ENCODE measurements at regions not wholly inside any gene's neighbourhood (a gene's known extent, or its start where the extent isn't known, plus 50 kb on each side); places are given as distances from the start of the nearest gene placed in this dataset.

DNA sequence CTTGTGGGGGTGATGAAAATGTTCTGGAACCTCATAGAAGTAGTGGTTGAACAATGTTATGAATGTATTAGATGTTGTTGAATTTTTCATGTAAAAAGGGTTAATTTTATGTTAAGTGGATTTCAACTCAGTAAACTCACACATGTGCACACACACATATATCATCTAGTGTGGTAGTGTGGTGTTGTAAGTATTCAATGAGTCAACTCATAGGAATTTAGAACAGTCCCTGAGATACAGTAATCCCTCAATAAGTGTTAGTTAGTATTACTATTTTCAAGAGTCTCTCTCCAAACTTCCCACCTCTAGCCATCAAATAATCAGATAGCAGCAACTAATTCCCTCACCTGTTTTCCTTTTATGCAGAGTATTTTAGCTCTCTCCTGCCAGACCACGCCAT, 563.1 kb upstream of the JARID2 start:
- TF ChIP-seq, protein P1, sequence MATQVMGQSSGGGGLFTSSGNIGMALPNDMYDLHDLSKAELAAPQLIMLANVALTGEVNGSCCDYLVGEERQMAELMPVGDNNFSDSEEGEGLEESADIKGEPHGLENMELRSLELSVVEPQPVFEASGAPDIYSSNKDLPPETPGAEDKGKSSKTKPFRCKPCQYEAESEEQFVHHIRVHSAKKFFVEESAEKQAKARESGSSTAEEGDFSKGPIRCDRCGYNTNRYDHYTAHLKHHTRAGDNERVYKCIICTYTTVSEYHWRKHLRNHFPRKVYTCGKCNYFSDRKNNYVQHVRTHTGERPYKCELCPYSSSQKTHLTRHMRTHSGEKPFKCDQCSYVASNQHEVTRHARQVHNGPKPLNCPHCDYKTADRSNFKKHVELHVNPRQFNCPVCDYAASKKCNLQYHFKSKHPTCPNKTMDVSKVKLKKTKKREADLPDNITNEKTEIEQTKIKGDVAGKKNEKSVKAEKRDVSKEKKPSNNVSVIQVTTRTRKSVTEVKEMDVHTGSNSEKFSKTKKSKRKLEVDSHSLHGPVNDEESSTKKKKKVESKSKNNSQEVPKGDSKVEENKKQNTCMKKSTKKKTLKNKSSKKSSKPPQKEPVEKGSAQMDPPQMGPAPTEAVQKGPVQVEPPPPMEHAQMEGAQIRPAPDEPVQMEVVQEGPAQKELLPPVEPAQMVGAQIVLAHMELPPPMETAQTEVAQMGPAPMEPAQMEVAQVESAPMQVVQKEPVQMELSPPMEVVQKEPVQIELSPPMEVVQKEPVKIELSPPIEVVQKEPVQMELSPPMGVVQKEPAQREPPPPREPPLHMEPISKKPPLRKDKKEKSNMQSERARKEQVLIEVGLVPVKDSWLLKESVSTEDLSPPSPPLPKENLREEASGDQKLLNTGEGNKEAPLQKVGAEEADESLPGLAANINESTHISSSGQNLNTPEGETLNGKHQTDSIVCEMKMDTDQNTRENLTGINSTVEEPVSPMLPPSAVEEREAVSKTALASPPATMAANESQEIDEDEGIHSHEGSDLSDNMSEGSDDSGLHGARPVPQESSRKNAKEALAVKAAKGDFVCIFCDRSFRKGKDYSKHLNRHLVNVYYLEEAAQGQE (IDR thresholded peaks at IDR 0.05; ENCODE audit: insufficient read depth in 1 of 2, low read depth in 2 of 2, low read length in 2 of 2) = no peak
- no peak for TF ChIP-seq POLR2AphosphoS5 (IDR thresholded peaks at IDR 0.05; ENCODE audit: low read depth, low read length)
- no peak for TF ChIP-seq TAF1 (IDR thresholded peaks at IDR 0.05; ENCODE audit: borderline replicate concordance, insufficient read depth, low read length)
- TF ChIP-seq SIN3A (IDR thresholded peaks at IDR 0.05; ENCODE audit: borderline replicate concordance, insufficient read depth, low read length) = no peak
